Right lobe of liver (tissue), 6 donors: ENCODE measurements at regions not wholly inside any gene's neighbourhood (a gene's known extent, or its start where the extent isn't known, plus 50 kb on each side); places are given as distances from the start of the nearest gene placed in this dataset.
"Not testable (repeated sequence)": the region's sequence is repeated elsewhere in the genome, so short reads cannot be mapped to it uniquely, and the experiment has no call there.

Experiments
- ATAC-seq, 4 donors: fragments of 200-7000 bp; cut with Tn5 transposase; one replicate each; pipeline ENCODE4 v1.9.1; 2020; ENCODE audit warnings: mild to moderate bottlenecking in 4 of 4, moderate library complexity in 4 of 4
- DNase-seq, 3 donors: peaks; one replicate each; pipeline ENCODE4 v3.0.0-alpha.2; 2020
- H3K27ac ChIP-seq, 3 donors: fragments of 200-600 bp; one replicate each; pipeline ENCODE4 v1.8.0; 2022
- H3K27me3 ChIP-seq, 2 donors: fragments of 200-600 bp; one replicate each; pipeline ENCODE4 v1.8.0; 2022
- H3K36me3 ChIP-seq, 4 donors: fragments of 200-600 bp; sonication (generic) in 1 of 4; one replicate each; pipeline versions ENCODE4 v1.5.1 to v1.8.0; 2017 to 2022; ENCODE audit warnings: control low read depth in 1 of 4
- H3K4me1 ChIP-seq, 4 donors: fragments of 200-600 bp; sonication (generic) in 1 of 4; one replicate each; pipeline versions ENCODE4 v1.5.1 to v1.8.0; 2017 to 2022; ENCODE audit warnings: control low read depth in 1 of 4
- H3K4me3 ChIP-seq, 3 donors: fragments of 200-600 bp; one replicate each; pipeline ENCODE4 v1.8.0; 2022
- H3K9me3 ChIP-seq, 4 donors: fragments of 200-600 bp; sonication (generic) in 1 of 4; one replicate each; pipeline versions ENCODE4 v1.5.1 to v1.8.0; 2017 to 2022; ENCODE audit warnings: control low read depth in 1 of 4
- CTCF ChIP-seq, 4 donors: fragments of 200-600 bp in 3 of 4; fragments of 450-650 bp in 1 of 4; IDR thresholded peaks; one replicate each; pipeline versions ENCODE4 v1.5.1 to v1.8.0; 2016 to 2022; ENCODE audit warnings: antibody characterized with exemption in 4 of 4, mild to moderate bottlenecking in 2 of 4
- POLR2A ChIP-seq: fragments of 450-650 bp; IDR thresholded peaks from one replicate; pipeline ENCODE4 v1.6.1; 2017; ENCODE audit warnings: antibody characterized with exemption, mild to moderate bottlenecking
- WGBS: methylation state at CpG from one replicate; pipeline ENCODE4 v1.1.6; 2018; ENCODE audit warnings: low coverage, low lambda C conversion rate; ENCODE audit not compliant: insufficient coverage; ENCODE audit errors: missing lambda C conversion rate; 5-methylcytosine and 5-hydroxymethylcytosine counted together
- intact Hi-C, 2 donors: fragments of 100-400 bp; cut with DNase I; formaldehyde crosslinking; loops; one replicate each; pipeline versions ENCODE4 v1.11.2 to v1.14.1; 2022
- donor health status: DM: no; HTN: yes; CAD: no.
- donor health status: DM: no; HTN: no; CAD: no.
- donor health status: DM: no; HTN: no; CAD: no.
- donor health status: DM: no; HTN: yes; CAD: no.
- donor health status: DM: no; HTN: yes; CAD: no.

GRCh38 chr7:140275069-140275965 is 98.5 kb upstream of the KDM7A start:
- DNase-seq, result no peak
- Histone ChIP-seq H3K27ac (no peak overlapping the region), H3K4me3 (no peak overlapping the region), H3K4me1 (no peaks in the 10 kb centered on the region), H3K36me3 (no peaks in the 10 kb centered on the region), H3K27me3 (no peaks in the 10 kb centered on the region), H3K9me3 (no peaks in the 10 kb centered on the region)
- WGBS, result 46% methylated on average over 11 of the region's 11 CpGs
- intact Hi-C loops, result no loop called here
- ATAC-seq, result no peak
- TF ChIP-seq CTCF (IDR thresholded peaks at IDR 0.05), result no peak
- no peak for TF ChIP-seq POLR2A

- intact Hi-C loops, result no loop called here
Measured at GRCh38 chr7:140273417-140273816, 96.6 kb upstream of the KDM7A start.

DNA sequence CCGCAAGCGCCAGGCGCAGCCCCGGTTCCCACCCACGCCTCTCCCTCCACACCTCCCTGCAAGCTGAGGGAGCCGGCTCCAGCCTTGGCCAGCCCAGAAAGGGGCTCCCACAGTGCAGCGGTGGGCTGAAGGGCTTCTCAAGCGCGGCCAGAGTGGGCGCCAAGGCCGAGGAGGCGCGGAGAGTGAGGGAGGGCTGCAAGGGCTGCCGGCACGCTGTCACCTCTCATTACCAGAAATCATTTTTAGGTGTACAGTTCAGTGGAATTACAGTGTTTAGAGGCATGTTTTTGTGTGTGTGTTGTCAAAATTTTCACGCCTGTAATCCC is 94.8 kb upstream of the KDM7A start:
- H3K9me3 ChIP-seq, intact Hi-C loops, H3K4me1 ChIP-seq, H3K36me3 ChIP-seq, H3K4me3 ChIP-seq, DNase-seq, ATAC-seq, H3K27me3 ChIP-seq, H3K27ac ChIP-seq: not testable (repeated sequence)
- 90% methylated on average over 5 of the region's 16 CpGs for WGBS

More at GRCh38 chr7:140273417-140273816, 96.6 kb upstream of the KDM7A start:
- TF ChIP-seq CTCF (IDR thresholded peaks at IDR 0.05) (no peak), POLR2A (no peak)
- peak in 1 of 4 donors; percentile 9 for ATAC-seq
- no peak for DNase-seq
- WGBS, result 84% methylated on average over 2 of the region's 8 CpGs
- no peaks in the 10 kb centered on the region for H3K27me3 ChIP-seq
- H3K4me1 ChIP-seq, result no peaks in the 10 kb centered on the region
- H3K9me3 ChIP-seq, result no peaks in the 10 kb centered on the region
- H3K4me3 ChIP-seq, result no peak overlapping the region
- no peaks in the 10 kb centered on the region for H3K36me3 ChIP-seq
- H3K27ac ChIP-seq, result no peak overlapping the region

GRCh38 chr7:140269004-140269638 is 92.3 kb upstream of the KDM7A start:
- no peaks in the 10 kb centered on the region for H3K36me3 ChIP-seq
- WGBS, result 47% methylated on average over 6 of the region's 6 CpGs
- peak; percentile 37 to 68 (median 66) for ATAC-seq
- TF ChIP-seq POLR2A, result no peak
- no peak for TF ChIP-seq CTCF (IDR thresholded peaks at IDR 0.05)
- H3K9me3 ChIP-seq, result no peaks in the 10 kb centered on the region
- H3K27ac ChIP-seq, result no peak overlapping the region
- intact Hi-C loops, result no loop called here
- no peak overlapping the region for H3K4me3 ChIP-seq
- H3K4me1 ChIP-seq, result no peaks in the 10 kb centered on the region
- no peaks in the 10 kb centered on the region for H3K27me3 ChIP-seq
- no peak for DNase-seq
